NCI-H146 (cell line): ENCODE measurements at regions not wholly inside any gene's neighbourhood (a gene's known extent, or its start where the extent isn't known, plus 50 kb on each side); places are given as distances from the start of the nearest gene placed in this dataset.

Source experiments
- DNase-seq: peaks from one replicate; lab custom pipeline; 2025; lab: John Stamatoyannopoulos, UW

- DNase-seq: peak; percentile 22
These were observed 170.7 kb downstream of the THBS2 start for GRCh38 chr6:169082817-169083507.

GRCh38 chr6:169082093-169082492, 171.6 kb downstream of the THBS2 start:
- no peak for DNase-seq

GRCh38 chr6:169081248-169081647, 172.4 kb downstream of the THBS2 start:
- no peak for DNase-seq

- no peak for DNase-seq
These were observed 174.0 kb downstream of the THBS2 start for GRCh38 chr6:169079650-169080049.

- DNase-seq: no peak
These were observed 175.1 kb downstream of the THBS2 start for GRCh38 chr6:169078399-169079145.

- DNase-seq: no peak
These were observed 177.6 kb downstream of the THBS2 start for GRCh38 chr6:169075915-169076654.

- no peak for DNase-seq
These were observed 178.3 kb downstream of the THBS2 start for GRCh38 chr6:169075211-169075914.

GRCh38 chr6:169074526-169074925, 179.1 kb downstream of the THBS2 start:
- DNase-seq: no peak

- DNase-seq: no peak
These were observed 180.3 kb downstream of the THBS2 start for GRCh38 chr6:169073311-169073710.

GRCh38 chr6:169072127-169073042, 181.3 kb downstream of the THBS2 start:
- DNase-seq: no peak

GRCh38 chr6:169071394-169071793, 182.3 kb downstream of the THBS2 start:
- DNase-seq: no peak

- no peak for DNase-seq
These were observed 183.0 kb downstream of the THBS2 start for GRCh38 chr6:169070506-169071176.

GRCh38 chr6:169069356-169069755, 184.3 kb downstream of the THBS2 start:
- no peak for DNase-seq

GRCh38 chr6:169064194-169064593, 189.5 kb downstream of the THBS2 start:
- no peak for DNase-seq

GRCh38 chr6:169062272-169062671, 191.4 kb downstream of the THBS2 start:
- DNase-seq: no peak

- no peak for DNase-seq
These were observed 195.0 kb downstream of the THBS2 start for GRCh38 chr6:169058634-169059033.

- DNase-seq: no peak
These were observed 201.2 kb downstream of the THBS2 start for GRCh38 chr6:169052462-169052861.

GRCh38 chr6:169051371-169051770, 202.3 kb downstream of the THBS2 start:
- peak; percentile 97 for DNase-seq

GRCh38 chr6:169048865-169049205, 204.8 kb downstream of the THBS2 start:
- peak; percentile 95 for DNase-seq

- peak; percentile 99 for DNase-seq
These were observed 205.3 kb downstream of the THBS2 start for GRCh38 chr6:169048185-169048864.
